Stimulated activated CD4-positive, alpha-beta T cell treated with anti-CD3 and anti-CD28 coated beads, Interleukin-2, amount 100 ng/mL, for 4 hours (primary cell): ENCODE measurements at regions not wholly inside any gene's neighbourhood (a gene's known extent, or its start where the extent isn't known, plus 50 kb on each side); places are given as distances from the start of the nearest gene placed in this dataset.
"Not testable (repeated sequence)": the region's sequence is repeated elsewhere in the genome, so short reads cannot be mapped to it uniquely, and the experiment has no call there.

Experiments
- DNase-seq: peaks from one replicate; pipeline ENCODE4 v3.0.0-alpha.2; 2020; ENCODE audit warnings: low read depth

- no peak for DNase-seq
Measured at GRCh38 chr15:89028036-89028435, 60.2 kb upstream of the ABHD2 start.

- DNase-seq, result no peak
Measured at GRCh38 chr15:89030311-89030710, 57.9 kb upstream of the ABHD2 start.

- not testable (repeated sequence) for DNase-seq
Measured at GRCh38 chr15:89031637-89032285, 56.5 kb upstream of the ABHD2 start.

- no peak for DNase-seq
Measured at GRCh38 chr15:89034305-89034704, 54.0 kb upstream of the ABHD2 start.

- no peak for DNase-seq
Measured at GRCh38 chr15:89035150-89035549, 53.1 kb upstream of the ABHD2 start.

GRCh38 chr15:89035658-89036057, 52.6 kb upstream of the ABHD2 start:
- DNase-seq, result no peak

GRCh38 chr15:89038146-89038545, 50.1 kb upstream of the ABHD2 start:
- DNase-seq, result no peak
